NB4 (cell line): ENCODE measurements at regions not wholly inside any gene's neighbourhood (a gene's known extent, or its start where the extent isn't known, plus 50 kb on each side); places are given as distances from the start of the nearest gene placed in this dataset.

Experiments
- DNase-seq: peaks from one replicate; pipeline ENCODE4 v3.0.0; 2010; ENCODE audit warnings: low read depth
- H3K4me3 ChIP-seq: one replicate; pipeline ENCODE4 v1.5.1; 2011; ENCODE audit warnings: mild to moderate bottlenecking, low read depth, low read length, moderate library complexity
- CTCF ChIP-seq: IDR thresholded peaks from one replicate; pipeline ENCODE4 v1.5.1; 2012; ENCODE audit warnings: low read depth, low read length
- MAX ChIP-seq: IDR thresholded peaks from 2 replicates; pipeline ENCODE4 v1.6.1; 2011; ENCODE audit warnings: low read depth, low read length
- MYC ChIP-seq: IDR thresholded peaks from 2 replicates; pipeline ENCODE4 v1.6.1; 2011; ENCODE audit warnings: low read depth, low read length
- POLR2A ChIP-seq: IDR thresholded peaks from 2 replicates; pipeline ENCODE4 v1.6.1; 2011; ENCODE audit warnings: mild to moderate bottlenecking; ENCODE audit not compliant: insufficient read length; ENCODE audit errors: extremely low read depth

GRCh38 chr1:189908113-189908512, 569.6 kb downstream of the BRINP3 start:
- DNase-seq, result no peak
- no peak overlapping the region for H3K4me3 ChIP-seq
- TF ChIP-seq POLR2A, result no peak
- TF ChIP-seq MYC, result no peak
- no peak for TF ChIP-seq CTCF
- no peak for TF ChIP-seq MAX

- no peak for TF ChIP-seq CTCF
- TF ChIP-seq MYC, result no peak
- TF ChIP-seq POLR2A, result no peak
- no peak for TF ChIP-seq MAX
- no peak for DNase-seq
- H3K4me3 ChIP-seq, result no peak overlapping the region
Observed at GRCh38 chr1:189921613-189922012, 556.1 kb downstream of the BRINP3 start.

GRCh38 chr1:189927641-189928040, 550.0 kb downstream of the BRINP3 start:
- no peak overlapping the region for H3K4me3 ChIP-seq
- no peak for TF ChIP-seq POLR2A
- TF ChIP-seq MAX, result no peak
- TF ChIP-seq MYC, result no peak
- TF ChIP-seq CTCF, result no peak
- DNase-seq, result no peak

- H3K4me3 ChIP-seq, result no peak overlapping the region
- TF ChIP-seq MAX, result no peak
- no peak for TF ChIP-seq MYC
- TF ChIP-seq POLR2A, result no peak
- no peak for TF ChIP-seq CTCF
- no peak for DNase-seq
Observed at GRCh38 chr1:189929501-189930099, 548.1 kb downstream of the BRINP3 start.

GRCh38 chr1:189936861-189937260, 540.8 kb downstream of the BRINP3 start:
- H3K4me3 ChIP-seq, result no peak overlapping the region
- TF ChIP-seq MAX (no peak), MYC (no peak), POLR2A (no peak), CTCF (no peak)
- DNase-seq, result no peak

- no peak for DNase-seq
- H3K4me3 ChIP-seq, result no peak overlapping the region
- no peak for TF ChIP-seq MAX
- TF ChIP-seq MYC, result no peak
- TF ChIP-seq CTCF, result no peak
- no peak for TF ChIP-seq POLR2A
Observed at GRCh38 chr1:189939967-189940366, 537.7 kb downstream of the BRINP3 start.
